K562 (cell line): ENCODE measurements at regions not wholly inside any gene's neighbourhood (a gene's known extent, or its start where the extent isn't known, plus 50 kb on each side); places are given as distances from the start of the nearest gene placed in this dataset.

Source experiments
- ATAC-seq: fragments of 200-7000 bp; cut with Tn5 transposase; 3 replicates; pipeline ENCODE4 v1.9.1; 2020; ENCODE audit warnings: moderate library complexity
- BruUV-seq: library from RNA; stranded (reverse); fragments of 400-500 nt; replicated peaks from 2 replicates; lab custom pipeline; 2021; lab: Mats Ljungman, UMichigan
- CTCF ChIA-PET: fragments of 300-600 bp; formaldehyde crosslinking; extraction: SDS; loops from one replicate; lab custom pipeline; 2021; ENCODE audit warnings: low intra/inter-chr PET ratio; lab: Yijun Ruan, JAX
- POLR2A ChIA-PET: fragments of 300-600, 350-650 bp; sonication (Branson Sonifier 250); formaldehyde crosslinking; extraction: SDS; loops from one replicate; lab custom pipeline; 2021; ENCODE audit warnings: antibody characterized with exemption, inconsistent platforms; lab: Yijun Ruan, JAX
- DNase-seq, 4 experiments: peaks; one replicate each; pipeline versions ENCODE4 v3.0.0 to v3.0.0-alpha.2; 2011 to 2018; ENCODE audit warnings: low spot score in 3 of 4, mixed read lengths in 3 of 4; ENCODE audit errors: extremely low read depth in 1 of 4
- FAIRE-seq: peaks from 2 replicates; lab custom pipeline; 2011; peaks lifted over from hg19 to GRCh38; lab: Jason Lieb, UNC
- H2AFZ ChIP-seq: 2 replicates; pipeline ENCODE4 v1.6.0; 2011; ENCODE audit warnings: low read depth, low read length, control low read depth, inconsistent platforms
- H3K27ac ChIP-seq: fragments of 200-600 bp; 3 replicates; pipeline ENCODE4 v1.8.0; 2011; ENCODE audit warnings: low read depth, mild to moderate bottlenecking, control low read depth, inconsistent platforms, low read length, moderate library complexity, mixed read lengths; ENCODE audit errors: extremely low read depth
- H3K27me3 ChIP-seq, 2 experiments: fragments of 300-600 bp in 1 of 2; 2 replicates in 1 of 2; 3 replicates in 1 of 2; pipeline versions ENCODE4 v1.6.0 to v1.8.0; 2011; ENCODE audit warnings: inconsistent platforms in 2 of 2, low read length in 2 of 2, mild to moderate bottlenecking in 1 of 2, mixed read lengths in 1 of 2, moderate library complexity in 1 of 2; ENCODE audit not compliant: control insufficient read depth in 2 of 2, insufficient read depth in 2 of 2
- H3K36me3 ChIP-seq: fragments of 300-600 bp; 3 replicates; pipeline ENCODE4 v1.8.0; 2011; ENCODE audit warnings: mild to moderate bottlenecking, low read length, inconsistent platforms; ENCODE audit not compliant: control insufficient read depth, insufficient read depth
- H3K4me1 ChIP-seq, 2 experiments: fragments of 200-600 bp in 1 of 2; replicated peaks in 1 of 2; 2 replicates in 1 of 2; 3 replicates in 1 of 2; pipeline versions ENCODE4 v1.5.1 to v1.8.0; 2011; ENCODE audit warnings: inconsistent platforms in 2 of 2, low read length in 2 of 2, mild to moderate bottlenecking in 1 of 2, mixed read lengths in 1 of 2, moderate library complexity in 1 of 2; ENCODE audit not compliant: control insufficient read depth in 2 of 2, insufficient read depth in 2 of 2
- H3K4me2 ChIP-seq: 2 replicates; pipeline ENCODE4 v1.6.1; 2011; ENCODE audit warnings: low read length, control low read depth, inconsistent platforms, mixed read lengths; ENCODE audit not compliant: insufficient read depth
- H3K4me3 ChIP-seq: fragments of 200-600 bp; sonication (generic), shearing (Covaris generic); 2 replicates; pipeline ENCODE4 v1.5.1; 2016; ENCODE audit warnings: control low read depth, inconsistent platforms
- H3K79me2 ChIP-seq: fragments of 200-600 bp; 3 replicates; pipeline ENCODE4 v1.8.0; 2011; ENCODE audit warnings: low read length, inconsistent platforms; ENCODE audit not compliant: control insufficient read depth, insufficient read depth
- H3K9ac ChIP-seq, 2 experiments: 2 replicates each; pipeline versions ENCODE4 v1.6.0 to v1.6.1; 2011; ENCODE audit warnings: low read depth in 2 of 2, low read length in 2 of 2, control low read depth in 1 of 2, inconsistent platforms in 1 of 2, mild to moderate bottlenecking in 1 of 2, mixed read lengths in 1 of 2; ENCODE audit not compliant: insufficient read depth in 1 of 2
- H3K9me1 ChIP-seq: one replicate; pipeline ENCODE4 v1.6.0; 2011; ENCODE audit warnings: inconsistent platforms, mild to moderate bottlenecking, low read length, moderate library complexity; ENCODE audit not compliant: control insufficient read depth, insufficient read depth
- H3K9me3 ChIP-seq: replicated peaks from 2 replicates; pipeline ENCODE4 v1.5.1; 2011; ENCODE audit warnings: low read depth, low read length, inconsistent platforms; ENCODE audit not compliant: control insufficient read depth, insufficient read depth
- H4K20me1 ChIP-seq: replicated peaks from 2 replicates; pipeline ENCODE4 v1.6.1; 2011; ENCODE audit warnings: low read length, inconsistent platforms, mixed read lengths; ENCODE audit not compliant: control insufficient read depth, insufficient read depth
- CC2D1A ChIP-seq: fragments of 450-650 bp; IDR thresholded peaks from 2 replicates; pipeline ENCODE4 v1.6.1; 2017; ENCODE audit warnings: mild to moderate bottlenecking
- MAFG ChIP-seq: fragments of 450-650 bp; conservative IDR thresholded peaks from 2 replicates; pipeline ENCODE4 v1.6.1; 2016; ENCODE audit warnings: missing genetic modification characterization, missing compliant biosample characterization
- MCM3 ChIP-seq: fragments of 450-650 bp; IDR thresholded peaks from 2 replicates; pipeline ENCODE4 v1.6.1; 2016
- MTF1 ChIP-seq: fragments of 250-450 bp; sonication (Bioruptor Pico); IDR thresholded peaks from 2 replicates; pipeline ENCODE4 v1.9.0; 2021; ENCODE audit warnings: moderate library complexity, mild to moderate bottlenecking, inconsistent platforms, borderline replicate concordance
- NEUROD1 ChIP-seq: fragments of 150-350 bp; IDR thresholded peaks from 2 replicates; pipeline ENCODE4 v1.6.1; 2014; ENCODE audit warnings: borderline replicate concordance, low read length, low read depth; ENCODE audit not compliant: partially characterized antibody
- NFYB ChIP-seq: IDR thresholded peaks from 2 replicates; pipeline ENCODE4 v1.6.1; 2011; ENCODE audit warnings: mild to moderate bottlenecking, moderate library complexity; ENCODE audit not compliant: insufficient read length; ENCODE audit errors: extremely low read depth
- NRF1 ChIP-seq, 2 experiments: fragments of 450-650 bp; IDR thresholded peaks in 1 of 2; conservative IDR thresholded peaks in 1 of 2; 2 replicates each; pipeline ENCODE4 v1.6.1; 2014; ENCODE audit warnings: mild to moderate bottlenecking in 2 of 2
- U2AF1 ChIP-seq: fragments of 200-400 bp; formaldehyde crosslinking; optimal IDR thresholded peaks from 2 replicates; pipeline ENCODE3; 2017; ENCODE audit warnings: mild to moderate bottlenecking, low read depth, low read length, moderate library complexity
- XRCC3 ChIP-seq: fragments of 450-650 bp; IDR thresholded peaks from 2 replicates; pipeline ENCODE4 v1.6.1; 2017; ENCODE audit warnings: mild to moderate bottlenecking, moderate library complexity
- ZBTB17 ChIP-seq: fragments of 450-650 bp; formaldehyde crosslinking; IDR thresholded peaks from 2 replicates; pipeline ENCODE4 v1.4.0; 2020; ENCODE audit warnings: mild to moderate bottlenecking
- ZNF696 ChIP-seq: fragments of 250-450 bp; sonication (Bioruptor Pico); conservative IDR thresholded peaks from 2 replicates; pipeline ENCODE4 v1.4.0; 2020; ENCODE audit warnings: mild to moderate bottlenecking, moderate library complexity
- WGBS: fragments of 100-300 bp; shearing (Covaris generic); methylation state at CpG from one replicate; pipeline ENCODE4 v1.1.6; 2016; ENCODE audit warnings: low coverage, mixed read lengths; ENCODE audit not compliant: insufficient coverage; ENCODE audit errors: missing lambda C conversion rate; 5-methylcytosine and 5-hydroxymethylcytosine counted together
- in situ Hi-C: fragments of 300-500 bp; cut with MboI; formaldehyde crosslinking; loops from 4 replicates; pipeline ENCODE4 v1.15.0; 2018; ENCODE audit warnings: inconsistent platforms, mixed read lengths
- intact Hi-C: fragments of 100-400 bp; cut with micrococcal nuclease; formaldehyde crosslinking; loops from 2 replicates; pipeline ENCODE4 v1.14.2; 2022
- TF ChIP-seq, protein P1 (sequence below): fragments of 450-650 bp; formaldehyde crosslinking; IDR thresholded peaks from 2 replicates; pipeline ENCODE4 v1.4.0; 2020; ENCODE audit warnings: mild to moderate bottlenecking, moderate library complexity

DNA sequence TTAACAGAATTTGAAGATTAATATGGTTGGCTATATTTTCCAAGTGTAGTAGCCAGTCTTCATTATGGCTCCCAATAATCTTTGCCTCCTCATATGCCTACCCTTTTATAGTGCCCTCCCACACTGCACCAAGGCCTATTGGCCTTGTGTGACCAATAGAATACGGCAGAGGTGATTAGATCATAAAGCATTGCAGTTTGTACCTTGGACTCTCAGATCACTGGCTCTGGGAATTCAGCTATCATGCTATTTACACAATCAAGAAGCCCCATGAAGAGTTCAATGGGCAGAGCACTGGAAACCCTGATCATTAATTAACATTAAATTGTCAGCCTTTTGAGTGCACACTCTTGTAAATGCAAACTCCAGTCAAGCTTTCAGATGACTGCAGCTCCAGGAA, 154.5 kb upstream of the MAGI2 start:
- CTCF ChIA-PET: interaction anchor here (0.6 kb wide), 1 partner anchor 151 kb away, joined by 3 read pairs; no protein-coding TSS in a partner anchor
- ATAC-seq (no peak), DNase-seq (no peak), FAIRE-seq (no peak)
- Histone ChIP-seq H3K4me1 (no peaks in the 10 kb centered on the region), H3K36me3 (no peaks in the 10 kb centered on the region), H3K9me3 (no peaks in the 10 kb centered on the region), H3K27me3 (no peaks in the 10 kb centered on the region), H3K4me3 (no peak overlapping the region), H2AFZ (no peak overlapping the region), H4K20me1 (no peaks in the 10 kb centered on the region), H3K4me2 (no peak overlapping the region), H3K79me2 (no peaks in the 10 kb centered on the region), H3K27ac (no peak overlapping the region), H3K9me1 (no peaks in the 10 kb centered on the region), H3K9ac (no peak overlapping the region)
- no TSS peak for BruUV-seq
- WGBS: 0% methylated on average over 1 of the region's 1 CpG
- POLR2A ChIA-PET: no interaction called here
- in situ Hi-C loops: no loop called here
- TF ChIP-seq MAFG (tag) (no peak), ZBTB17 (no peak), NEUROD1 (no peak), NFYB (no peak), NRF1 (conservative IDR thresholded peaks at IDR 0.05 in 1 of 2, IDR thresholded peaks at IDR 0.05 in 1 of 2) (no peak), MCM3 (no peak), CC2D1A (no peak), ZNF696 (CRISPR knock-in tag) (no peak), U2AF1 (no peak), MTF1 (no peak), XRCC3 (no peak)
- TF ChIP-seq, protein P1, sequence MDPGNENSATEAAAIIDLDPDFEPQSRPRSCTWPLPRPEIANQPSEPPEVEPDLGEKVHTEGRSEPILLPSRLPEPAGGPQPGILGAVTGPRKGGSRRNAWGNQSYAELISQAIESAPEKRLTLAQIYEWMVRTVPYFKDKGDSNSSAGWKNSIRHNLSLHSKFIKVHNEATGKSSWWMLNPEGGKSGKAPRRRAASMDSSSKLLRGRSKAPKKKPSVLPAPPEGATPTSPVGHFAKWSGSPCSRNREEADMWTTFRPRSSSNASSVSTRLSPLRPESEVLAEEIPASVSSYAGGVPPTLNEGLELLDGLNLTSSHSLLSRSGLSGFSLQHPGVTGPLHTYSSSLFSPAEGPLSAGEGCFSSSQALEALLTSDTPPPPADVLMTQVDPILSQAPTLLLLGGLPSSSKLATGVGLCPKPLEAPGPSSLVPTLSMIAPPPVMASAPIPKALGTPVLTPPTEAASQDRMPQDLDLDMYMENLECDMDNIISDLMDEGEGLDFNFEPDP (CRISPR knock-in tag): no peak
- intact Hi-C loops: no loop called here
